ENCODE measurements at regions not wholly inside any gene's neighbourhood (a gene's known extent, or its start where the extent isn't known, plus 50 kb on each side); places are given as distances from the start of the nearest gene placed in this dataset.

GRCh38 chr18:1045658-1046057 lies 141.0 kb downstream of the ADCYAP1 start:
- Histone ChIP-seq H4K20me1 (ENCODE audit: insufficient read depth, low read length) (no peaks in the 10 kb centered on the region), H3K9ac (ENCODE audit: low read length) (no peak overlapping the region), H3K79me2 (ENCODE audit: insufficient read depth, low read length) (no peaks in the 10 kb centered on the region), H3K4me2 (ENCODE audit: low read length) (no peak overlapping the region), H3K27ac (ENCODE audit: low read depth, low read length) (no peak overlapping the region), H3K27me3 (ENCODE audit: insufficient read depth, low read length) (no peaks in the 10 kb centered on the region), H3K9me3 (ENCODE audit: insufficient read depth, low read depth, low read length) (no peaks in the 10 kb centered on the region), H3K4me1 (ENCODE audit: insufficient read depth, low read length) (peaks cover 6% of the 10 kb centered on the region), H3K36me3 (ENCODE audit: insufficient read depth, low read length) (no peaks in the 10 kb centered on the region), H2AFZ (ENCODE audit: low read depth, low read length) (peak overlapping the region; percentile 55), H3K4me3 (ENCODE audit: insufficient read depth, low read depth, low read length) (no peak overlapping the region)
- H3K9me3 Mint-ChIP-seq (ENCODE audit: unreplicated experiment) = peaks cover 4% of the 10 kb centered on the region
- H3K27ac Mint-ChIP-seq (ENCODE audit: unreplicated experiment) = peak overlapping the region; percentile 12
- no peaks in the 10 kb centered on the region for H3K27me3 Mint-ChIP-seq (ENCODE audit: low read depth, unreplicated experiment)
- H3K4me3 Mint-ChIP-seq (ENCODE audit: unreplicated experiment) = no peak overlapping the region
- FAIRE-seq (no peak), DNase-seq (ENCODE audit: low read depth) (peak; percentile 6)
- H3K4me1 Mint-ChIP-seq (ENCODE audit: low read depth, unreplicated experiment) = peaks cover 18% of the 10 kb centered on the region
- no peaks in the 10 kb centered on the region for H3K36me3 Mint-ChIP-seq (ENCODE audit: low read depth, unreplicated experiment)
- TF ChIP-seq, protein P1, sequence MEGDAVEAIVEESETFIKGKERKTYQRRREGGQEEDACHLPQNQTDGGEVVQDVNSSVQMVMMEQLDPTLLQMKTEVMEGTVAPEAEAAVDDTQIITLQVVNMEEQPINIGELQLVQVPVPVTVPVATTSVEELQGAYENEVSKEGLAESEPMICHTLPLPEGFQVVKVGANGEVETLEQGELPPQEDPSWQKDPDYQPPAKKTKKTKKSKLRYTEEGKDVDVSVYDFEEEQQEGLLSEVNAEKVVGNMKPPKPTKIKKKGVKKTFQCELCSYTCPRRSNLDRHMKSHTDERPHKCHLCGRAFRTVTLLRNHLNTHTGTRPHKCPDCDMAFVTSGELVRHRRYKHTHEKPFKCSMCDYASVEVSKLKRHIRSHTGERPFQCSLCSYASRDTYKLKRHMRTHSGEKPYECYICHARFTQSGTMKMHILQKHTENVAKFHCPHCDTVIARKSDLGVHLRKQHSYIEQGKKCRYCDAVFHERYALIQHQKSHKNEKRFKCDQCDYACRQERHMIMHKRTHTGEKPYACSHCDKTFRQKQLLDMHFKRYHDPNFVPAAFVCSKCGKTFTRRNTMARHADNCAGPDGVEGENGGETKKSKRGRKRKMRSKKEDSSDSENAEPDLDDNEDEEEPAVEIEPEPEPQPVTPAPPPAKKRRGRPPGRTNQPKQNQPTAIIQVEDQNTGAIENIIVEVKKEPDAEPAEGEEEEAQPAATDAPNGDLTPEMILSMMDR (IDR thresholded peaks at IDR 0.05; ENCODE audit: insufficient read depth, low read depth, low read length) = no peak
- TF ChIP-seq EZH2 (IDR thresholded peaks at IDR 0.05; ENCODE audit: insufficient read depth, low read length) = no peak

GRCh38 chr18:1047406-1047805 lies 142.7 kb downstream of the ADCYAP1 start:
- H3K9ac ChIP-seq (ENCODE audit: low read length) = peak overlapping the region; percentile 38
- no peaks in the 10 kb centered on the region for H4K20me1 ChIP-seq (ENCODE audit: insufficient read depth, low read length)
- Mint-ChIP-seq H3K27ac (ENCODE audit: unreplicated experiment) (no peak overlapping the region), H3K9me3 (ENCODE audit: unreplicated experiment) (peaks cover 2% of the 10 kb centered on the region), H3K4me3 (ENCODE audit: unreplicated experiment) (no peak overlapping the region), H3K27me3 (ENCODE audit: low read depth, unreplicated experiment) (no peaks in the 10 kb centered on the region), H3K4me1 (ENCODE audit: low read depth, unreplicated experiment) (peaks cover 18% of the 10 kb centered on the region), H3K36me3 (ENCODE audit: low read depth, unreplicated experiment) (no peaks in the 10 kb centered on the region)
- no peak overlapping the region for H2AFZ ChIP-seq (ENCODE audit: low read depth, low read length)
- H3K9me3 ChIP-seq (ENCODE audit: insufficient read depth, low read depth, low read length) = no peaks in the 10 kb centered on the region
- no peaks in the 10 kb centered on the region for H3K27me3 ChIP-seq (ENCODE audit: insufficient read depth, low read length)
- no peaks in the 10 kb centered on the region for H3K36me3 ChIP-seq (ENCODE audit: insufficient read depth, low read length)
- FAIRE-seq (peak; percentile 29), DNase-seq (ENCODE audit: low read depth) (peak; percentile 88)
- H3K4me2 ChIP-seq (ENCODE audit: low read length) = peak overlapping the region; percentile 12
- no peaks in the 10 kb centered on the region for H3K79me2 ChIP-seq (ENCODE audit: insufficient read depth, low read length)
- no peak overlapping the region for H3K4me3 ChIP-seq (ENCODE audit: insufficient read depth, low read depth, low read length)
- TF ChIP-seq, protein P1 (IDR thresholded peaks at IDR 0.05; ENCODE audit: insufficient read depth, low read depth, low read length) = no peak
- no peak for TF ChIP-seq EZH2 (IDR thresholded peaks at IDR 0.05; ENCODE audit: insufficient read depth, low read length)
- peak overlapping the region; percentile 72 for H3K27ac ChIP-seq (ENCODE audit: low read depth, low read length)
- H3K4me1 ChIP-seq (ENCODE audit: insufficient read depth, low read length) = peaks cover 6% of the 10 kb centered on the region

DNA sequence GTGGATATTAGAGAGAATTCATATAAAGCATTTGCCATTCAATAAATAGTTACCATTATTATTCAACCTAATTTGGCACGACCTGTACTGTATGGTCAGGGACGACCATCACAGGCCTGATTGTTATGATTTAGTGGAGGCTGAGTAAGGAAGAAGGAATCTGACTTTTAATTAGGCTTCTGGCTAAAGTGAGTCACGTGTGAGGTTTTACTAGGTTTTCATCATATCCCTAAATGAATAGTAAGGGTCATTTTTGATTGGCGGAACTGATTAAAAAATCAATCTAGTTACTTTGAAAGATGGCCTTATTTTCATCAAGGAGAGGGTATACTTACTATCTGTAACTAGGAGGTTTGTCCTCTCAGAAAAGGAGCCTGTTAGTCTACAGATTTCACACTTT lies 143.4 kb downstream of the ADCYAP1 start:
- TF ChIP-seq, protein P1 (IDR thresholded peaks at IDR 0.05; ENCODE audit: insufficient read depth, low read depth, low read length) = no peak
- no peak for TF ChIP-seq EZH2 (IDR thresholded peaks at IDR 0.05; ENCODE audit: insufficient read depth, low read length)
- H3K36me3 Mint-ChIP-seq (ENCODE audit: low read depth, unreplicated experiment) = no peaks in the 10 kb centered on the region
- H3K9me3 Mint-ChIP-seq (ENCODE audit: unreplicated experiment) = no peaks in the 10 kb centered on the region
- H3K9me3 ChIP-seq (ENCODE audit: insufficient read depth, low read depth, low read length) = no peaks in the 10 kb centered on the region
- H4K20me1 ChIP-seq (ENCODE audit: insufficient read depth, low read length) = no peaks in the 10 kb centered on the region
- H3K27ac ChIP-seq (ENCODE audit: low read depth, low read length) = peak overlapping the region; percentile 72
- H2AFZ ChIP-seq (ENCODE audit: low read depth, low read length) = no peak overlapping the region
- peak overlapping the region; percentile 38 for H3K9ac ChIP-seq (ENCODE audit: low read length)
- no peaks in the 10 kb centered on the region for H3K27me3 ChIP-seq (ENCODE audit: insufficient read depth, low read length)
- peak overlapping the region; percentile 12 for H3K4me2 ChIP-seq (ENCODE audit: low read length)
- H3K79me2 ChIP-seq (ENCODE audit: insufficient read depth, low read length) = no peaks in the 10 kb centered on the region
- no peaks in the 10 kb centered on the region for H3K36me3 ChIP-seq (ENCODE audit: insufficient read depth, low read length)
- H3K4me1 ChIP-seq (ENCODE audit: insufficient read depth, low read length) = peaks cover 6% of the 10 kb centered on the region
- H3K4me3 ChIP-seq (ENCODE audit: insufficient read depth, low read depth, low read length) = no peak overlapping the region
- H3K4me1 Mint-ChIP-seq (ENCODE audit: low read depth, unreplicated experiment) = peaks cover 18% of the 10 kb centered on the region
- peak overlapping the region; percentile 44 for H3K27ac Mint-ChIP-seq (ENCODE audit: unreplicated experiment)
- FAIRE-seq = no peak
- no peaks in the 10 kb centered on the region for H3K27me3 Mint-ChIP-seq (ENCODE audit: low read depth, unreplicated experiment)
- no peak overlapping the region for H3K4me3 Mint-ChIP-seq (ENCODE audit: unreplicated experiment)
- peak; percentile 76 for DNase-seq (ENCODE audit: low read depth)

Measured in astrocyte (in vitro differentiated cells and primary cell).